ENCODE measurements at regions not wholly inside any gene's neighbourhood (a gene's known extent, or its start where the extent isn't known, plus 50 kb on each side); places are given as distances from the start of the nearest gene placed in this dataset.

- Histone ChIP-seq H4K91ac (ENCODE audit: insufficient read length, low read depth, low read length) (no peak overlapping the region), H3K23me2 (ENCODE audit: insufficient read length, low read depth, low read length, poor library complexity, severe bottlenecking) (peaks cover 3% of the 10 kb centered on the region), H4K8ac (replicated peaks; ENCODE audit: insufficient read length, low read depth, low read length) (no peak overlapping the region), H2BK120ac (ENCODE audit: low read depth, low read length, poor library complexity, severe bottlenecking) (no peak overlapping the region), H3K4me1 (ENCODE audit: insufficient read depth, low read length) (peaks cover 15% of the 10 kb centered on the region), H2BK5ac (ENCODE audit: insufficient read length, low read length) (no peak overlapping the region), H3K79me2 (ENCODE audit: insufficient read depth, low read length) (no peaks in the 10 kb centered on the region), H2BK20ac (ENCODE audit: low read depth, low read length, poor library complexity, severe bottlenecking) (no peak overlapping the region), H3K9me3 (ENCODE audit: control insufficient read depth, low read depth, low read length) (no peaks in the 10 kb centered on the region), H3K23ac (ENCODE audit: insufficient read length, low read depth, low read length) (no peak overlapping the region), H3K14ac (ENCODE audit: insufficient read depth, low read length) (0 out of 2 replicates have a peak overlapping the region, but pooled peaks have one; percentile 26), H3K18ac (ENCODE audit: insufficient read length, low read depth, low read length) (no peak overlapping the region), H3K27me3 (ENCODE audit: insufficient read depth, low read length) (no peaks in the 10 kb centered on the region), H3K79me1 (ENCODE audit: insufficient read depth, low read depth, low read length, poor library complexity, severe bottlenecking) (no peaks in the 10 kb centered on the region), H2BK15ac (ENCODE audit: low read depth, low read length) (no peak overlapping the region), H3K9ac (ENCODE audit: extremely low read depth, insufficient read length, low read length) (no peak overlapping the region), H3K4ac (ENCODE audit: low read depth, low read length) (no peak overlapping the region), H3T11ph (ENCODE audit: low read length) (no peak overlapping the region), H4K5ac (ENCODE audit: insufficient read length, low read depth, low read length) (no peak overlapping the region), H3K4me2 (ENCODE audit: insufficient read depth, insufficient read length, low read length) (no peak overlapping the region), H2AFZ (ENCODE audit: low read length) (no peak overlapping the region), H4K20me1 (ENCODE audit: control insufficient read depth, insufficient read depth, insufficient read length) (peaks cover 3% of the 10 kb centered on the region), H3K27ac (ENCODE audit: insufficient read length, low read depth, low read length) (no peak overlapping the region), H3K56ac (ENCODE audit: insufficient read length, low read depth, low read length) (no peak overlapping the region), H2BK12ac (ENCODE audit: insufficient read length, low read depth, low read length) (no peak overlapping the region), H2AK5ac (ENCODE audit: insufficient read length, low read length) (no peak overlapping the region)
- H3K4me1 Mint-ChIP-seq = peaks cover 37 to 57% of the 10 kb centered on the region in 2 experiments
- H3K9me3 Mint-ChIP-seq = no peaks in the 10 kb centered on the region
- DNase-seq = peak; percentile 54
- peak overlapping the region in 1 of 2 experiments; percentile 44; a peak in 2 of 5 replicates for H3K4me3 Mint-ChIP-seq
- no peak for TF ChIP-seq CTCF (conservative IDR thresholded peaks at IDR 0.05)
- no CpG with 5 or more reads among the region's 9 CpGs for WGBS (ENCODE audit: extremely low coverage, insufficient read length, low lambda C conversion rate)
- no peaks in the 10 kb centered on the region for H3K36me3 Mint-ChIP-seq (ENCODE audit: insufficient read depth in 1 of 3, low read depth in 3 of 3)
- peak overlapping the region in 2 of 3 experiments; percentile 55 to 63; a peak in 3 of 7 replicates for H3K27ac Mint-ChIP-seq
- H3K27me3 Mint-ChIP-seq (ENCODE audit: low read depth) = peaks cover 13% of the 10 kb centered on the region
These were observed 176.9 kb upstream of the GSE1 start for GRCh38 chr16:85436207-85436606.

Measured in H9 (cell line).